Stimulated activated CD4-positive, alpha-beta T cell treated with anti-CD3 and anti-CD28 coated beads, Interleukin-15, amount 100 ng/mL, for 1 hour (primary cell): ENCODE measurements at regions not wholly inside any gene's neighbourhood (a gene's known extent, or its start where the extent isn't known, plus 50 kb on each side); places are given as distances from the start of the nearest gene placed in this dataset.
A peak's percentile ranks its signal among the peaks of the same experiment; 100 is the strongest.

Experiments
- DNase-seq, 2 donors: peaks; one replicate each; pipeline ENCODE4 v3.0.0-alpha.2; 2020; ENCODE audit warnings: low read depth in 1 of 2, low spot score in 1 of 2

DNA sequence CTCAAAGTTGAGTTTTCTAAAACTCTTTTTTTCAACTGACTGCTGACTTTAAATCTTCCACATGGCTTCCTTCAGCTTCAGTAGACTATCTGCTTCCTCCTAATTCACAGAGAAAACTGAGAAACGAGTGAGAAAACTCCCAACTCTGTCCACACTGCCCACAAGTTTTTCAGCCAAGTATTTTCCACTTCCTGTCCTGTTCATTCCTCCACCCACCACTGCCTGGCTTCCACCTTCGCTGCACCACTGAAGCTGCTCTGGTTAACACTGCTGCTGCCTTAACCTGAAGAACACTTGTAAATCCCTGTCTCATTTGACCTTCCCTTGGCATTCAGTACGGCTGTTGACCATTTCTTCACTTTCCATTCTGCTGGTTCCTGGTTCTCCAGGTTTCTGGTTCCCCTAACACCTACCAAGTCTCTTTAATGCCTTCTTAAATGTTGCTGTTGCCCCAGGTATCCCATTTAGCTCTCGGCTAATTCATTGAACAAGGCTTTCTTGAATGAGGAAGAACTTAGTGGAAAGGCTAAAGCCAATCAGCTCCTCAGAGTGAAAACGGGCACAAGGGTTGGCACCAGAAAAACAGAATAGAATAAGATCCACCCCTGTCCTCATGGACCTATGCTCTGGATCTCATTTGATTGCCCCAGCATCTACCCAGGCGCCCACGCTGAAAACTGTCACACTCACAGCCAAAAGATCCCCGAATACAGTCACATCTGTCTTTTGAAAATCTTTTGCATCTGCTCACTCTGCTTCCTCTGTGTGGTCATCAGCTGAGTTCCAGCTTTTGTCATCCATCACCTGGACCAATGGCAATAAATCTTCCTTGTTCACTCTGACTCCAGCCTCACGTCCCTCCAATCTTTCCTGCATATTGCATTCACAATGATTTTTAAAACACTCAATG lies 104.4 kb upstream of the TAB2 start:
- DNase-seq = no peak

DNA sequence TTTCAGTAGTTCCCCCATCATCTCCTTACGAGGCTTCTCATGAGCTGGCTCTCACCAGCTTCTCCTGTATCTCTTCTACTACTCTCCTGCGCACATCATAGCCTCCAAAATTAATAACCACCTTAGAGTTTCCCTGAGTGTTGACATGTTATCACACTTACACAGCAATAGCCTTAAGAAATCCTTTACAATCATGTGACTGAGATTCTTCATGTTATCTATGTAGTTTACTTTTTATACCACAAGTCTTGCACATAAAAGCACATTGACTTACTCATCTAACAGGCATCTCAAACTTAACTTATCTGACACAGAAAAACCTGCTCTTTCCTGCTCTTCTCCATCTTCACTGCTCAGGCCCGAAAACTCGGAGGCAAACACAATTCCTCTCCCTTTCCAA lies 103.7 kb upstream of the TAB2 start:
- DNase-seq = no peak

DNA sequence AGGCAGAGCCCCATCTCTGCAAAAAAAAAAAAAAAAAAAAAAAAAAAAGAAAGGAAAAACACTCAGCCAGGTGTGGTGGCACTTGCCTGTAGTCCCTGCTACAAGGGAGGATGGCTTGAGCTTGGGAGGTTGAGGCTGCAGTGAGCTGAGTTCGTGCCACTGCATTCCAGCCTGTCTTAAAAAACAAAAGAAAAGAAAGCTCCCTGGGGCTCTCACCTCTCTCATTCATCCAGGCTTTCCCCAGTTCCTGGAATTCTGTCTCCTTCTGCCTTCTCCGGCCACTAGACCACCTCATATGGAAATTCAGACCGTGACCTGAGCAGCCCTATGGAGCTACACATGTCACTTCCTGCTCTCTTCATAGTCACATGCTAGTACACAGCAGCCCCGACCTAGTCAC lies 101.1 kb upstream of the TAB2 start:
- DNase-seq = no peak

DNA sequence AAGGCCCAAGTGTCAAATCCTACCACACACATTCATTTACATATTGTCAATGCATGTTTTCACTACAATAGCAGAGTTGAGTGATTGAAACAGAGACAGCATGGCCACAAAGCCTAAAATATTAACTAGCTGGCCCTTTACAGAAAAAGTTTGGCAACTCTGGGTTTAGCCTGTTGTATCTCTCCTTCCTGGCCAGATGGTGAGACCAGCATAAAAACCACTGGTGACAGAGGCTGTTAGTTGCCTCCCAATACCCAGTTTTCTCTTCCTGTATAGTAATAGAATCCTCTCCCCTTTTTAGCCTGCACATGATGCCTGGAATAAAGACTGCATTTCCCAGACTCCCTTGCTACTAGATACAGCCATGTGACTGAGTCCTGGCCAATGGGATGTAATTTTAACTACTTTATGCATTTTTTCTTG lies 100.0 kb upstream of the TAB2 start:
- DNase-seq = no peak

DNA sequence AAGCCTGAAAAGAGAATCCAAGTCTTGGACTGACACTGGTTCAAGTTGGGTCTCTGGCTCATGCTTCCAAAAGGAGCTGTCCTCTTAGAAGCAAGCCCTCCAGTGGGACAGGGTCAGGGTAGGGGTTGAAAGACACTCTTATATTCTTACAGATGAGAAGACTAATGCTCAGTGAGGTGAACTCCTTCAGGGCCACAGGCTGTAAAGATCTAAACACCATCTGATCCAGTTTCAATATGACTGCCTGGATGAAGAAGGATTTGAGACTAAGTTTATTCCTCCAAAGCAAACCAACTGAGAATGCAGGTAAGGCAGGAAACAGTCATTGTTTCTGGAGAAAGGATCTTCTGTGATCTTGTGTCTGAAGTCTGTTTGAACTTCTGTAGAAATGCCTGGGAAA lies 99.0 kb upstream of the TAB2 start:
- DNase-seq = no peak

DNA sequence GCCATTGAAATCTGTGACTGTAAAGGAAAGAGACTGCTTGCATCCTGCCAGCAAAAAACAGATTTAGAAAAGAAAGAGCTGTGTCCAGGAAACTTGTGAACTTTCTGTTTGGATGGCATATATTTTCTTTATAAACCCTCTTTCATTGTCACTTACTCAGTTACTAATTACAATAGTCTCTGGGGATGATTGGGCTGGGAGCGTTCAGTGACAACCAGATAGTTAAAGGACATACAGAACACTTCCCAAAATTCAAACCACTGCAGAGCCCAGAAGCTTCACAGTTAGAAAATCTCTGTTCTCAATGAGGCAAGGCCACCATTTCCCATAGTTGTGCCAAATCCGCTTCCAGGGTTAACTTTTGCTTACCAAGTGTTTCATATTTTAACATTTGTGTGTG lies 98.6 kb upstream of the TAB2 start:
- DNase-seq = no peak

DNA sequence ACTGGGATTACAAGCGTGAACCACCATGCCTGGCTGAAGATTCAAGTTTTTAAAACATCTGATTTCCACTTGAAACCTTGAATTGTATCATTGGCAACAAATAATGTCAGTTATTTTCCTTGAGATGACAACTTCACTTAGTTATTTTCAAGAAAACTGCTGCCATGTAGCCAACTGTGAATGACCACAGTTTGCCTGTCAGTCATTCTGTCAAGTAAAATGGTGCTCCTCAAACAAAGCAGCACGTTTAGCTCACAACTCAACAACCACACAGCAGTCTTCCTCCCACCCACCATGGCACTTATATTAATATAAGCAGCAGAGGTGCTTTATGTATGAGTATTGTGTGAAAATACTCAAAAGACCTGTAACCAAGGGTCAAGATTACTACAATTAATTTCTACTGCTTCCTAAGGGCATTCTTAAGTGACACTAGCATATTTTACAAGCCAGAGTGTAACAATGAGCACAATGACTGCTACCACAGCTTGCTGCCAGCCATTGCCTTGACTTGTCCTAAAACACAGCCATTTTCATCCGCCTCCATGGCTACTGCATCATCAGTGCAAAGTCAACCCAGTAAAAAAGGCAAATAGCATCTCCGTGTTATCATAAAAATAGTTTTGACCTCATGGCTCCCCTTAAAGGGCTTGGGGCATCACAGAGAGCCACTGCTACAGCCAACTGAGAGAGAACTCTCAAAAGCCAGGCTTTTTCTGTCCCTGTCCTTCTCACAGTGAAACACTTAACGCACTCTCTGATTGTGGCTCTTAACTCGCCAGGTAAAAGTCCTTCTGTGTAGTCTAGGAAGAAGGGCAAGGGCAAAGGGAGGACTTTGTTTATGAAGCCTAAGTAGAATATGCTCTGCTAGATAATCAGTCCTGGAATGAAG lies 96.4 kb upstream of the TAB2 start:
- no peak for DNase-seq

DNA sequence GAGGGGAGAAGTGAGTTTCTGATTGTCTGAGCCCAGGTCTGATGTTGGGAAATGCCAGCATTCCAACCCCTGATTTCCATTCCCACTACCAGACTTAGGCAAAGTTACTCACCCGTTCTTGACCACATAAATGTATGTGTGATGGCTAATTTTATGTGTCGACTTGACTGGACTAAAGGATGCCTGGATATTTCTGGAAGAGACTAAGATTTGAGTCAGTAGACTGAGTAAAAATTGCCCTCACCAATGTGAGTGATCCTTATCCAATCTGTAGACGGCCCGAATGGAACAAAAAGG lies 95.8 kb upstream of the TAB2 start:
- no peak for DNase-seq

DNA sequence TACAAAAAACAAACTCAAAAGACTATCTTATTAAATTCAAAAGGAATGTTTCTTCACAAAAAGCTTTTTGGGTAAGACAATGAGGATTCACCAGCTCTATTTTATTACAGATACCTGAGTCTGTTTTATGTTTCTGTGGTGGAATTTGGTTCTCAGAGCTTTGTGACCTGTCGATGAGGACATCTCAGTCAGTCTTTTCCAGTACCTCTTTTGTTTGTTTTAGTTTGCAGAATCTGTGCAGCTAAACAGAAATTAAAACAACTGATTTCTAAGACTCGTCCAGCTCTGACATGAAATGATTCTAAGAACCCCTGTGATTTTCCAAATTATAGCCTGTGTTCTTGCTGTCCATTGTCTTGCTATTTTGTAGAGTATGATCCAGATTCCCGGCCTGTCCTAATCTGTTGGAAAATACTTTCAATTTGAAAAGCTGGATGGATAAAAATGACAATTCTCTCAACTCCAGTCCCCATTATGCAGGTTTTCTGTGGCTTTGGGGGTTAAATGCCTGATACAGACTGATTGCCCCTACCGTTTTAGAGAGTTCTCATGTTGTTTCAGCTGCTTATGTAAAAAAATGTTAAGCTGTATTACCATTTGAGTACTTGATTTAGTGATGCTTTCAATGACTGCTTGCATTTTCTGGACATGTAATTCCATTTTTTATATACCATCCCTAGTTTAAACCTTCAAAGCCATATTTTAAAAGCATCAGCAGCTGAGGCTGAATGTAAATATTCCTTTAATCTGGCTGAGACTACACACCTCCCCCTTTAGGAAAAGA lies 94.2 kb upstream of the TAB2 start:
- no peak for DNase-seq

DNA sequence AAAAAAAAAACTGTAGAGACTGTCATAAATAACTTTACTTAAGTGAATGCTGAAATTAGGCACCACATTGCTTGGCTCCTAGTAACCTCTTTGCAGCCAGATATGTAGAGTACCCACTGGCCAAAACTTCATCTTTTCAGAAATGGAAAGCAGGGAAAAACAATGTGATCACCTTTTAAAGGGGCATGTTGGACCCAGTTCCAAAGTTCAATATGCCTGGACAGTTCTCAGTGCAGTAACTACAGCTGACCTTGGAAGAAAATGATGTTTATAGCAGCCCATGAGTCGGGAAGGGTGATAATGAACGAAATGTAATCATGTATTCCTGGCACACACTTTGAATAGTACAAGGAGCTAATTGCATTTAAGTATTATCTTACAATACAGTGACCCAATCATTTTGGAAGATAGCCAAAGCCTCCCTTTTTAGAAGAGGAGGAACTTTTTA lies 93.6 kb upstream of the TAB2 start:
- DNase-seq = no peak

DNA sequence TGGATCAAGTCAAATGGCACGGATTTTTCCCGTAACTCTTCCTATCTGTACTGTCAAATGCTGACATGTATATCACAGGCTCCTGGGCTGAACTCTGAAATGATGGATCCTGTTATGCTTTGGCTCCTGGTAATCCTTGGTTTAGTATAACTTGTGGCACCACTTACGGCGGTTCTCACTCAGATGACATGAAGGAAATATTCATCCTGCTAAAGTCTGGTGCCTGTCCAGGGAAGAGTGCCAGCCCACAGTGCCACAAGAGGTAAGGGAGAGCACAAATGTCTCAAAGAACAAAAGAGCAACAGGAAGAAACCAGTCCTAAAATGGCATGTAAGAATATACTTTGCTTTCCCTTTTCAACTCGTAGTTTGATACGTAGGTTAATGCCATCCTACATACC lies 93.1 kb upstream of the TAB2 start:
- no peak for DNase-seq

DNA sequence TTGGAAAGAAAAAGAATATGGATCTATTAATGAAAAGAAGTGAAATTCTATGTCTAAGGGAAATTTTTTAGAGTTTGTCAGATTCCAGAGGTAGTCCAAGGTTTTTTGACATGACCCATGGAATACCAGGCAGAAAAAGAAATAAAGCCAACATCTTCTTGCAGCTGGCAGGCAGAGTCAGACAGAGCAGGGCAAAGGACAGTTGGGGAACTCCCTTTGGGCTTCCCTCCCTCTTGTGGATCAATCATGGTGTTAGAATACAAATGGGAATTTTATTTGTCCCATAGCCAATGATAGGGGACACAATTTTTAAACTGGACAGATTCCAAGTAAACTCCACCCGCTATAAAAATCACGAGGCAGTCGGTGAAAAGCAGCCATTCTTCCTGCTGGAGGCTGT lies 92.1 kb upstream of the TAB2 start:
- no peak for DNase-seq

DNA sequence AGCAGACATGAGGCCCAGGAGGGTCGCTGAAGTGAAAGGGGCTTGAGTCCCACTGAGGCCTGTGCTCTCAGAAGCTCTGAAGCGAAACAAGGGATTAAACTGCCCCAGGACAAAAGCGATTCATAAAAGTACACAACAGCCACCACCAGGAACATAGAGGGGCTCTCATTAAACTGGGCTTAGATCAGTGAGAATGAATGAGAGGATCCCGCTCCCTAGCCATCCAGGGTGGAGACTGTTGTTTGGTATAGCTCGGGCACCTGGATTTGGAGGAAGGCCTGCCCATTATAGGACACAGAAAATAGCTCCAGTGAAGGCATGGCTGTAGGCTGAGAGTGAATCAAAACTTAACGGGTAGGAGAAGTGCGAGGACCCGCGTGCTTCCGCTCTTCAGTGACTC lies 91.6 kb upstream of the TAB2 start:
- DNase-seq = no peak

DNA sequence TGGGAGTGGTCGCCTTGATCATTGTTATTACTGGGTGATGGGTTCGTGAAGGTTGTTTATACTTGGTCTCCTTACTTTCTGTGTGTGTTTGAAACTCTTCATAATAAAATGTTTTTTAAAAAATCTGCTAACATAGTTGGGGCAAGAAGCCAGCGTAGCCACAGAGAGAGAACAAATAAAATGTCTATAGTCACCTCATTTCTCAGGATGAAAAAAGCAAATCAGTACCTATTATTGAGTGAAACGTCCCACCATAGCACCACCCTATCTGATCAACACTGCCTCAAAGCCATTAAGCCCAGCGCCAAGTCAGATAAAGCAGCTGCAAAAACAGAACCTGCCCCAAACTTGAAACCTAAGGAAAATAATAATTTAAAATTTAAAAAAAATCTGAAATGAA lies 89.7 kb upstream of the TAB2 start:
- no peak for DNase-seq

DNA sequence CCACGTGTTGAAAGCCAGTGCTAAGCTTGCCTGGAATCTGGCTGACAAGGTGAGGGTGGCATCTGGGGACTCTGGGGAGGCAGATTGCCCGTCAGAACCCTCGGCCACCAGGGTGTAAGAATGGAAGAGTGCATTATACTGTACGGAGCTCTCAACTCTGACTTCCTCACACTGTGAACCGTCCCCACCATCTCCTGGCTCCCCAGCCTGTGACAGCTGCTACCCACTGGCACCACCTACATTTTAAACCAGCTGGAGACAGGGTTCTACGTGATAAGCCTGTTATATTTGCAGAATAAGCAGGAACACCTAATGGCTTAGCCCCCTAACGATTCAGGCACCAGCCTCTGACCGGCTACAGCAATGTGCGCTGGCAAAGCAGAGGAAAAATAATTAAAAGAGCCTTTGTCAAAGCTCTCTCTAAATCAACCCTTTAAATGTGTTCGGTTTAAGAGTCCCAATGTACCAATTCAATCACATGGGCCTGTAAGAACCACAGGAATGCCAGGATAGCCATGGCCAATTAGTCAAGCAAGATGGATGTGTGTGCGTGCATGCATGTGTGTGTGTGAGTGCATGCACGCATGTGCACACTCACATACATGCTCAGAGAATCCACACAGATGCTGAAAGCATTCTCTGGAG lies 89.1 kb upstream of the TAB2 start:
- no peak for DNase-seq

DNA sequence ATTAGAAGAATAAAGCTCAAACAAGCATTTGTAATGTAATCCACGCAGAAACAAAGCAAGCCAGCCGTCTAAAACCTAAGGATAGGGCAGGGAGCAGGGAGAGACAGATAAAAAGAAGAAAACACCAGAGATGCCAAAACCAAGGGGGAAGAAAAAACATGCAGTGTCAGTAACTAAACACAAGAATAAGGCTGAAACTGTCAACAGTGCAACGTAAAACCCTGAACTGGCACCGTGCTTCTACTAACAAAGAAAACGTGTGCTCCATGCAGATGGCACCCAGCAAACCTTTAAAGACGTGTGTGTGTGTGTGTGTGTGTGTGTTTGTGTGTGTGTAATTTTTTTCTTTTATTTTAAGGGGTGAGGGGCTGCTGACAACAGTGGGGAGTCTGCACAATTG lies 88.4 kb upstream of the TAB2 start:
- DNase-seq = no peak

DNA sequence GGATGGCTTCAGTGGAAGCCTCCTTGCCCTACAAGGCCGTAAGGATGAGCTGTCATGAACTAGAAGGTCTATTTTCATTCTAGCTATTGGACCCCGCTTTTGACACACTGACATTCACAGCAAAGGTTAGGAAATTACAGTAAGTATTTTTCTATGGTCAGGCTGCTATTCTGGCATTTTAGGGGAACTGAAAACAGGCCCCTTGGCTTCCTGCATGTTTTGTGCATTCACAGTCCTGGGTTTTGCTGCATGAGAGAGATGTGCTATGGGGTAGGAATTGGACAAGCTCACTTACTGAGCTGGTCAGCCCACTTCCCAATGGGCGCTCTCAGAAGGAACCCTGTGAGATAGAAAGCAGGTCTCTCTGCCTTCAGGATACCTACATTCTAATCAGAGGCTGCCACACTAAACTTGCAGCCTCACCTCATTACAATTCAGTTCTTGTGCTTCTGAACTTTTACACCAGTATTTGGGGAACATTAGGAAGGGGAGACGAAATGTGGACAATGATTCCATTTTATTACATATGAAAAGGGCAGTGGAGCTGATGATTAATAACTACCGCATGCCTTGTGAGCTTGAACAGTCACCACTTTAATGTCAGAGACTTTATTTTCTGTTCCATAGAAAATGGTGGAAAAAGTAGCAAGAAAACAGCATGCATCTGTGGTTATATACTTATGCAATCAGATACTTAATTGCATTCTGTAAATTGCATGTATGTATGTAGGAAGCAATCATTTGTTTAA lies 86.6 kb upstream of the TAB2 start:
- DNase-seq = no peak

DNA sequence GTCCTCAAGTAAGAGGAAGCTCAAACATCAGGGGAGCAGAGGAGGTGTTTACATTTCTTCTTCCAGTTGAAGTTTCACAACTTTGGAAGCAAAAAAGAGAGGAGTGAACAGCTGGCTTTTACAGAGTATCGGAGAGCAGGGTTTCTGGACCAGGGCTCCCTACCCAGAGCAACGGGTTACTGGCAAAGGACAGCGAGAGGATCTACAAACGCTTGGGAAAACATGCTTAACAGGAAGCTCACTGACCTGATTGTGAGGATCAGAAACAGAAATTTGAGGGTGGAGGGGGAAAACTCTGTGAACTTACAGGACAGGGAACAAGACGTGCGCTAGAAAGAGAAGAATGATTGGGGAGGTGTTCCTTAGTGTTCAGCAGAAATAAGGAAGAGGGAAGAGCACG lies 85.7 kb upstream of the TAB2 start:
- no peak for DNase-seq

DNA sequence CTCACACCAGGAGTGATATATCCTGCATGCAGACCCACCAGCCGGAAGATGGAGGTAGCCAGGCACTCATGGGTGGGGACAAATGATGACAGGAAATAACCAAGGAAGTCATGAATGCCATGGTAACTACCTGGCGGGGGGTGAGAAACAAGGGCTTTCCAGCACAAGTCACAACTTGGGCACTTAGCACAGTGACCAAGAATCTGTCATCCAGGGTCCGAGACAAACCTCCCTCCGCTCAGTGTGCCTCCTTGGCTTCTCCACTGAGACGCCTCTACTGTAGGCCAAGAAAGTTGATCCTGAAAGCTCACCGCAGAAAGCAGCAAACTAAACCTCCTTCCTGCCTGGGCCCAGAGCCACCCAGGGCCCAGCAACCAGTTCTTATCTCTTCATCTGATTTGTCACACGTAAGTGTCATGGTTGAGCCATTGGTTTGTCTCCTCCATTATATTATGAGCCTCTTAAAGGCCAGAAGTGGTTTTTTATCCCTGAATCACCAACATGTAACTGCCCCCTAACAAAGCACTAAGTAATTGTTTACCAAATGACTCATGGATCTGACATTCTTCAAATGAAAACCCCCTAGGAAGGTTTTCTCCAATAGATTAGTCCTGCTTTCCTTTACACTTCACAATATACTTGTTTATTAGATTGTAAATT lies 84.3 kb upstream of the TAB2 start:
- DNase-seq = peak; percentile 20 to 21
